ENCODE measurements at regions not wholly inside any gene's neighbourhood (a gene's known extent, or its start where the extent isn't known, plus 50 kb on each side); places are given as distances from the start of the nearest gene placed in this dataset.
"Not testable (repeated sequence)": the region's sequence is repeated elsewhere in the genome, so short reads cannot be mapped to it uniquely, and the experiment has no call there.

GRCh38 chr5:89827960-89828359, 581.6 kb downstream of the CETN3 start:
- DNase-seq, result no peak

GRCh38 chr5:89827359-89827758, 582.2 kb downstream of the CETN3 start:
- DNase-seq, result no peak

- DNase-seq, result no peak
Measured at GRCh38 chr5:89826938-89827337, 582.6 kb downstream of the CETN3 start.

GRCh38 chr5:89823046-89823445, 586.5 kb downstream of the CETN3 start:
- DNase-seq, result no peak

- no peak for DNase-seq
Measured at GRCh38 chr5:89817841-89818240, 591.7 kb downstream of the CETN3 start.

- no peak for DNase-seq
Measured at GRCh38 chr5:89816038-89816437, 593.5 kb downstream of the CETN3 start.

- not testable (repeated sequence) for DNase-seq
Measured at GRCh38 chr5:89800735-89801134, 608.8 kb downstream of the CETN3 start.

GRCh38 chr5:89794504-89794903, 615.1 kb downstream of the CETN3 start:
- not testable (repeated sequence) for DNase-seq

- DNase-seq, result not testable (repeated sequence)
Measured at GRCh38 chr5:89779734-89780133, 629.8 kb downstream of the CETN3 start.

- DNase-seq, result no peak
Measured at GRCh38 chr5:89777758-89778157, 631.8 kb downstream of the CETN3 start.

- DNase-seq, result no peak
Measured at GRCh38 chr5:89769975-89770374, 639.6 kb downstream of the CETN3 start.

- no peak for DNase-seq
Measured at GRCh38 chr5:89759802-89760201, 649.8 kb downstream of the CETN3 start.

- no peak for DNase-seq
Measured at GRCh38 chr5:89758146-89758545, 651.4 kb downstream of the CETN3 start.

- DNase-seq, result no peak
Measured at GRCh38 chr5:89756955-89757354, 652.6 kb downstream of the CETN3 start.

GRCh38 chr5:89755024-89755423, 654.5 kb downstream of the CETN3 start:
- DNase-seq, result no peak

GRCh38 chr5:89735082-89735481, 674.5 kb downstream of the CETN3 start:
- no peak for DNase-seq

- DNase-seq, result no peak
Measured at GRCh38 chr5:89733772-89734171, 675.8 kb downstream of the CETN3 start.

GRCh38 chr5:89729623-89730301, 679.8 kb downstream of the CETN3 start:
- DNase-seq, result no peak

- no peak for DNase-seq
Measured at GRCh38 chr5:89728750-89729149, 680.8 kb downstream of the CETN3 start.

- no peak for DNase-seq
Measured at GRCh38 chr5:89728134-89728533, 681.4 kb downstream of the CETN3 start.

GRCh38 chr5:89724379-89725095, 685.0 kb downstream of the CETN3 start:
- DNase-seq, result no peak

GRCh38 chr5:89723907-89724306, 685.6 kb downstream of the CETN3 start:
- no peak for DNase-seq

GRCh38 chr5:89722538-89722937, 687.0 kb downstream of the CETN3 start:
- no peak for DNase-seq

GRCh38 chr5:89721931-89722330, 687.6 kb downstream of the CETN3 start:
- DNase-seq, result no peak

- no peak for DNase-seq
Measured at GRCh38 chr5:89721353-89721752, 688.2 kb downstream of the CETN3 start.

Measured in effector CD8-positive, alpha-beta T cell (primary cell).